ENCODE measurements at regions not wholly inside any gene's neighbourhood (a gene's known extent, or its start where the extent isn't known, plus 50 kb on each side); places are given as distances from the start of the nearest gene placed in this dataset.

DNA sequence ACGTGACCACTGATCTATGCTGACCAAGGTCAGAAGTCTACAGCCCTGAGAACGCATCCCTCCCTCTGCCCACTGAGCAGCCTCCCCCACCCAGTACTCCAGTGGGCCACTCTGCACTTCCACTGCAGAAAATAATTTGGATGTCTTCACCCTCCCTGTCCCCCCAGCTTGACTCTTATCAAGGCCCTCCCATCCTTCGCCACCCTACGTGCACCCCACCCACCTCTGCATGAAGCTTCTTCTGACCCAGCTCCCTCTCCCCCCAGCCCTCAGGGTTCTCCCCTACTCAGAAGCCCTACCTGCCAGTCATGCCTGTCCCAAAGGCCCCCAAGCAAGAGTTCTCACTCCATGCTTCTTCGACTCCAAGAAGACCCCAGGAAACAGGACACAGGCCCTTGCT is 138.5 kb upstream of the FSTL4 start:
- TF ChIP-seq, protein P1, sequence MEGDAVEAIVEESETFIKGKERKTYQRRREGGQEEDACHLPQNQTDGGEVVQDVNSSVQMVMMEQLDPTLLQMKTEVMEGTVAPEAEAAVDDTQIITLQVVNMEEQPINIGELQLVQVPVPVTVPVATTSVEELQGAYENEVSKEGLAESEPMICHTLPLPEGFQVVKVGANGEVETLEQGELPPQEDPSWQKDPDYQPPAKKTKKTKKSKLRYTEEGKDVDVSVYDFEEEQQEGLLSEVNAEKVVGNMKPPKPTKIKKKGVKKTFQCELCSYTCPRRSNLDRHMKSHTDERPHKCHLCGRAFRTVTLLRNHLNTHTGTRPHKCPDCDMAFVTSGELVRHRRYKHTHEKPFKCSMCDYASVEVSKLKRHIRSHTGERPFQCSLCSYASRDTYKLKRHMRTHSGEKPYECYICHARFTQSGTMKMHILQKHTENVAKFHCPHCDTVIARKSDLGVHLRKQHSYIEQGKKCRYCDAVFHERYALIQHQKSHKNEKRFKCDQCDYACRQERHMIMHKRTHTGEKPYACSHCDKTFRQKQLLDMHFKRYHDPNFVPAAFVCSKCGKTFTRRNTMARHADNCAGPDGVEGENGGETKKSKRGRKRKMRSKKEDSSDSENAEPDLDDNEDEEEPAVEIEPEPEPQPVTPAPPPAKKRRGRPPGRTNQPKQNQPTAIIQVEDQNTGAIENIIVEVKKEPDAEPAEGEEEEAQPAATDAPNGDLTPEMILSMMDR (IDR thresholded peaks at IDR 0.05), result no peak
- no peak for TF ChIP-seq ZFX (IDR thresholded peaks at IDR 0.05; ENCODE audit: borderline replicate concordance)
- no peak overlapping the region for H3K27ac ChIP-seq

DNA sequence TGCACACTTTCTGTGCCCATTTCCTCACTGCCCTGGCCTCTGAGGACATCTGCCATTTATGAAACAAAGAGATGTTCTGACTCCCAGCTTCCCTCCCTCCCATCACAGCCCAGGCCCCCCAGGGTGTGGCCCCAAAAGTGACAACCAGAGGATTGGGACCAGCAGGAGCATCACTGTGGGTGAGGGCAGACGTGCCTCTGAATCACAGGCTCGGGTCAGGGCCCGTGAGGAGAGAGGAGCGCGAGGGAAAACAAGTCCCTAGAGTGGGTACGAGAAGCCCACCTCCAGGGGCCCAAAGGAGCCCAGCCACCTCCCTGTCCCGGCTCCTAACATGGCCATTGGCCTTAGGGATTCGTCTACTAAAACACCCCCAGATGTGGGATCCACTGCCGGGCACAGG is 138.0 kb upstream of the FSTL4 start:
- no peak overlapping the region for H3K27ac ChIP-seq
- no peak for TF ChIP-seq ZFX (IDR thresholded peaks at IDR 0.05; ENCODE audit: borderline replicate concordance)
- TF ChIP-seq, protein P1 (IDR thresholded peaks at IDR 0.05), result no peak

DNA sequence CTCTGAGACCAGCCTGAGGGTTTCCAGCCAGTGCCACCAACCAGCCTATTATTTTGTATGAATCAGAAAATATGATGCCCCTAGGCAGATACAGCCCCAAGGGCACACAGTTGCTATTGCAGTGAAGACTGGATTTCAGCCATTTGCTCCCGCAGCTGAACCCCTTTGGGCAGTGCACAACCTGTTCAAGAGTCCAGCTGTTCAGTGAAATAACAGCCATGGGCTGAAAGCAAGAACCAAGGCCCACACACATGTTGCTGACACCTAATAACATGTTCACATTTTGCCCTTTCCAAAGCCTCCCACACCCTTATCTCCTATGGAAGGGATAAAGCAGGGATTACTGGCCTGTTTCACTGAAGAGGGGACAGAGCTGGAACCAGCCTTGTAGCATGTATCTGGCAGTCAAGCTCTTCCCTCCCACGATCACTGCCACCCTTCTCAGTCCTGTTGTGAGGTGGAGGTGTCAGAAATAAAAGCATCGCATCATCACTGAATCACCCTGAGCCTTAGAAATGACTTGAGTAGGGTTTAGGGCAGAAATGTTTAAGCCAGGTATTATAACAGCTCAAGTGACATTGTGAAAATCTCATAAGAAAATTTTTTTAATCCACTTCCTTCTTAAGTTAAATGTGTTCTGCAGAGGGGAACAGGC is 137.1 kb upstream of the FSTL4 start:
- TF ChIP-seq, protein P1 (IDR thresholded peaks at IDR 0.05), result no peak
- TF ChIP-seq ZFX (IDR thresholded peaks at IDR 0.05; ENCODE audit: borderline replicate concordance), result no peak
- H3K27ac ChIP-seq, result no peak overlapping the region

DNA sequence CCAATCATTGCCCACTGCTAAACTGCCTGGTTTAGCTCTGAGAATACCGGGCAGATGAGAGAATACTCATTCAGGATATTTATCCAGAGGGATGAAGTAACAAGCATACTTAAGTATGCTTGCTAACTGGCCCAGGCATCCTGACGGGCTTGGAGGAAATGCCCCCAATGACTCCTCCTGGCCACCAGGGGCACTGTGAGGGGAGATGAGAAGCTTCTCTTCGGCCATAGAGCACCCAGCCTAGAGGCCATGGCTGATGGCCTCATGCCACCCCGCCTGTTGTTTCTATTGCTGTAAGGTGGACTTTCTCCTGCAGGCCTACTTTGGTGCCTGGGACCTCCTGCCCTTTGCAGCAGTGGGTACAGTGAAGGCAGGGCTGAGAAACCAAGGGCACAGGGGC is 134.5 kb upstream of the FSTL4 start:
- TF ChIP-seq ZFX (IDR thresholded peaks at IDR 0.05; ENCODE audit: borderline replicate concordance), result no peak
- TF ChIP-seq, protein P1 (IDR thresholded peaks at IDR 0.05), result peak; percentile 58

DNA sequence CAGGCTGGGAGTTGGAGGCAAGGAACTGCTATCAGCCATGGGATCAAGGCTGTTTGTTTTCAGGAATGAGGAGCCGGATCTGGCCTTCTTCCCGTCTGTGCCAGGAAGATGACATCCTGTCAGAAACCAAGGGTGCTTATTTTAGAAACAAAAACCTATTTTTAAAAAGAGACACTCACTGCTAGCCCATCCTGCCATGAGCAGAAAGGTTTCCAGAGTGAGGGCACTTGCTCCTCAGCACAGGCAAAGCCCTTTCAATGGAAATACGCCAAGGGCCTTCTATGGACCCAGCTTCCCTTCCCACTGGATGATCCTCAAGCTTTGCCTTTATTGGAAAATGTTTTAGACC is 132.6 kb upstream of the FSTL4 start:
- TF ChIP-seq ZFX (IDR thresholded peaks at IDR 0.05; ENCODE audit: borderline replicate concordance), result no peak
- TF ChIP-seq, protein P1 (IDR thresholded peaks at IDR 0.05), result no peak
- H3K27ac ChIP-seq, result no peak overlapping the region

More for the DNA sequence above, 134.5 kb upstream of the FSTL4 start:
- no peak overlapping the region for H3K27ac ChIP-seq

DNA sequence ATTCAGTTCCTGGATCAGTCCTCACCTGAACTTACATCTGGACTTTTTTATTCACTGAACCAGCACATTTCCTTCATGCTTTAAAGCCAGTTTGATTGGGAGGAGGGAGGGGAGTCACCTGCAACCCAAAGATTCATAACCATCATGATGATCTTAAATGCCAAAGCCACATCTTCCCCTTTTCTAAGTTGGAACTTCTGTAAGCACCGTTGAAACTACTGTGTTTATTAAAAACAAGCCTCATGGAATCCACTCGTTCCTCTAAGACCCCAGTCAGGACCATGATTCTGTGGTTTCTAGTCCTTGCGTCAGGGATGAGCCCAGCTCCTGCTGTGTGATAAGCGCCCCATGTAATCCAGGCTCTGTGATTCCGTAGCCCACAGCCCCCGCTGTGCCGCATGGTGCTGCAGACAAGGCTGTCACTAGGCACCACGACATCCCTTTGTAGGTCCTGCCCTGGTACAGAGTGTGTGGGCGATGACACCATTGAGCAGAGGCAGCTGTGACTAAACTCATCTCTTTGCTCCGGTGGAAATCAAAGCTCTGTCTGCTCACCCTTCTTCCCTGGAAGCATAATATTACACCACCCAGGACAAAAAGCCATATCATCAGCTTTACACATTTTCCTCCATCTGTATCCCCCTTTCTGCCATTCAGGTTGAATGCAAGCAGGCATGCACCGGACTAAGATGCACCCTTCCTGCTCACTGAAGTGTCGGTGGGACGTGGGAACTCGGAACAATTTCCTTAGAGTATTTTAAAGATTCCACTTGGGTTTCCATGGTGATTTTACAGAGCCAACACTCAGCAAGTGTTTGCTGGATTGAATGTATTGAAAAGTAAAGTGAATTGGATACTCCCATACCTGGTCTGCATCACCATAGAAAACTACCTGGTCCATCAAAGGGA is 132.0 kb upstream of the FSTL4 start:
- no peak for TF ChIP-seq ZFX (IDR thresholded peaks at IDR 0.05; ENCODE audit: borderline replicate concordance)
- TF ChIP-seq, protein P1 (IDR thresholded peaks at IDR 0.05), result no peak
- H3K27ac ChIP-seq, result no peak overlapping the region

DNA sequence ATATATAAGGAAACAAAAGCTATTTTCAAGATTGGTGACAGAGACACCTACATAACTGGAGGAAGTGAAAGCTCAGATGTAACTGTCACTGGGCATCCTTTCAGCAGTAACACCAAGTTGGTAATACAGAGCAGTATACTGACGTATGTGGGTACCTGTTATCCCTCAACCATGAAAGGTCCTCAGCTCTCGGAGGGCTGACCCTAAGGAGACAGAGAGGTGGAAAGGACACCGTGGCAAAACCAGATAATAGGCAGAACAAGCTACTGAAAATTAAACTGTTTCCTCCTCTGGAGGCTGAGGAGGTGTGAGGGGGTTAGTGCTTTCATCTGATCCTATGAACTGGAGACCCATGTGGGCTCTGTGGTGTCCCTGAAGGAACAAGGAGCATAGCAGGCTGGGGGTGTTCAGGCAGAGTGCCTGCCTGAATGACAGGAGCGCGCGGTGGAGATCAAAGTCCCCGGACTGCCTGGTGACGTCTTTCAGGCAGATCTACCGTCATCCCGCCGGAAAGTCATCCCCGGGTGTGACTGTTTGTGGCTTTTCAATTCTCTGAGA is 130.2 kb upstream of the FSTL4 start:
- H3K27ac ChIP-seq, result no peak overlapping the region

More for the DNA sequence above, 130.2 kb upstream of the FSTL4 start:
- TF ChIP-seq ZFX (IDR thresholded peaks at IDR 0.05; ENCODE audit: borderline replicate concordance), result no peak
- TF ChIP-seq, protein P1 (IDR thresholded peaks at IDR 0.05), result no peak
